ENCODE measurements at regions not wholly inside any gene's neighbourhood (a gene's known extent, or its start where the extent isn't known, plus 50 kb on each side); places are given as distances from the start of the nearest gene placed in this dataset.

GRCh38 chr4:110944501-110944900 is 321.6 kb upstream of the PITX2 start:
- Histone ChIP-seq H3K9me1 (replicated peaks; ENCODE audit: control insufficient read depth, extremely low read depth, insufficient read depth, low read length) (no peaks in the 10 kb centered on the region), H2AFZ (ENCODE audit: low read depth, low read length) (no peak overlapping the region), H3K27ac (ENCODE audit: insufficient read depth, low read depth, low read length) (no peak overlapping the region), H4K20me1 (replicated peaks; ENCODE audit: control insufficient read depth, extremely low read depth, insufficient read depth, low read length) (no peaks in the 10 kb centered on the region), H3K4me3 (replicated peaks in 1 of 3; ENCODE audit: insufficient read depth in 1 of 3, low read depth in 1 of 3, low read length in 3 of 3) (no peak overlapping the region), H3K79me2 (ENCODE audit: control insufficient read depth, insufficient read depth, low read length) (no peaks in the 10 kb centered on the region), H3K36me3 (ENCODE audit: control insufficient read depth in 2 of 2, extremely low read depth in 1 of 2, insufficient read depth in 2 of 2, low read length in 2 of 2) (no peaks in the 10 kb centered on the region), H3K4me2 (ENCODE audit: insufficient read depth, low read length) (no peak overlapping the region), H3K9me3 (replicated peaks; ENCODE audit: control insufficient read depth, insufficient read depth, low read length) (no peaks in the 10 kb centered on the region), H3K27me3 (ENCODE audit: control insufficient read depth in 2 of 2, insufficient read depth in 2 of 2, low read length in 2 of 2) (no peaks in the 10 kb centered on the region), H3K9ac (replicated peaks; ENCODE audit: extremely low read depth, insufficient read depth, low read length) (no peak overlapping the region), H3K4me1 (ENCODE audit: control insufficient read depth, extremely low read depth, insufficient read depth, low read length) (no peaks in the 10 kb centered on the region)
- FAIRE-seq (no peak), DNase-seq (ENCODE audit: low read depth, low spot score) (no peak)
- dilution Hi-C loops (cut with MboI; ENCODE audit: extremely low pct_ligation_motif_present, low sequenced_read_pairs) (no loop called here), intact Hi-C loops (cut with micrococcal nuclease) (no loop called here)
- CTCF ChIA-PET, result no interaction called here
- POLR2A ChIA-PET, result no interaction called here
- TF ChIP-seq MYC (IDR thresholded peaks at IDR 0.05; ENCODE audit: low read depth, low read length) (no peak), POLR2A (IDR thresholded peaks at IDR 0.05; ENCODE audit: low read depth, low read length) (no peak), GATA2 (IDR thresholded peaks at IDR 0.05; ENCODE audit: insufficient read depth, insufficient read length, low read depth, low read length) (no peak), CTCF (IDR thresholded peaks at IDR 0.05; ENCODE audit: extremely low read depth in 1 of 2, insufficient read depth in 1 of 2, low read depth in 1 of 2, low read length in 2 of 2) (no peak), EZH2 (IDR thresholded peaks at IDR 0.05; ENCODE audit: borderline replicate concordance, low read depth, low read length, severe bottlenecking) (no peak), MAX (IDR thresholded peaks at IDR 0.05; ENCODE audit: insufficient read depth, insufficient read length) (no peak), JUN (IDR thresholded peaks at IDR 0.05; ENCODE audit: borderline replicate concordance, insufficient read depth, insufficient read length, low read depth) (no peak), FOS (IDR thresholded peaks at IDR 0.05; ENCODE audit: borderline replicate concordance, insufficient read depth, low read length) (no peak), POLR2AphosphoS5 (IDR thresholded peaks at IDR 0.05; ENCODE audit: insufficient read depth, low read depth, low read length) (no peak)
- BruUV-seq (replicated peaks), result no TSS peak

Measured in endothelial cell of umbilical vein (primary cell).